ENCODE measurements at regions not wholly inside any gene's neighbourhood (a gene's known extent, or its start where the extent isn't known, plus 50 kb on each side); places are given as distances from the start of the nearest gene placed in this dataset.

DNA sequence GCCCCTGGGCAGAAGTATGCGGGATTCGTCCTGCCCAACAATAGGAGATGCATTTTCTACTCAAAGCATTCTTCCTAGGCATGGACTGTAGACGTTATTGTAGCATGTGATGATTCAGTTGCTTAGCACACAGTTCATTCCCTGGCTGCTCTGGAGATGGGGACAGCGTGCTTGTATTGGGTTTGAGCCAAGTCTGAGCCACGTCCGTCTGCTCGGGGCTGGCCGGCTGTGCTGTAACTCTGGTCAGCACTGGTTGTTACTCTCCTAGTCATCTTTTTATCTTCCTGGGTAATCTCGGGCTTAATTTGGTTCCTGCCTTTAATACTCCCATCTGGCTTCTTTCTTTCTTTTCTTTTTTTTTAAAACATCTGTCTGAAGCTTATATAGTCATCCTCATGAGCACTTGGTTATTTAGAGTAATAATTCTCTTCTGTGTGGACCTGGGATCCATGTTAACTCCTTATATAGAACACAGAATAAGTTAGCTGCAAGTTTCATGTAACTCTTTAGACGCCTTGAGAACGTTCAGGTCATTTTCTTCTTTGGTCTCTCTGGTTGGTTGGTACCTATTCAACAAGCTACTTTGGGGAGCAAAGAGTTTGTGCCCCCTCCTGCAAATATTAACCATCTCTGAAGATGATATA, 118.8 kb upstream of the RPS23 start (continued):
- TF ChIP-seq, protein P1, sequence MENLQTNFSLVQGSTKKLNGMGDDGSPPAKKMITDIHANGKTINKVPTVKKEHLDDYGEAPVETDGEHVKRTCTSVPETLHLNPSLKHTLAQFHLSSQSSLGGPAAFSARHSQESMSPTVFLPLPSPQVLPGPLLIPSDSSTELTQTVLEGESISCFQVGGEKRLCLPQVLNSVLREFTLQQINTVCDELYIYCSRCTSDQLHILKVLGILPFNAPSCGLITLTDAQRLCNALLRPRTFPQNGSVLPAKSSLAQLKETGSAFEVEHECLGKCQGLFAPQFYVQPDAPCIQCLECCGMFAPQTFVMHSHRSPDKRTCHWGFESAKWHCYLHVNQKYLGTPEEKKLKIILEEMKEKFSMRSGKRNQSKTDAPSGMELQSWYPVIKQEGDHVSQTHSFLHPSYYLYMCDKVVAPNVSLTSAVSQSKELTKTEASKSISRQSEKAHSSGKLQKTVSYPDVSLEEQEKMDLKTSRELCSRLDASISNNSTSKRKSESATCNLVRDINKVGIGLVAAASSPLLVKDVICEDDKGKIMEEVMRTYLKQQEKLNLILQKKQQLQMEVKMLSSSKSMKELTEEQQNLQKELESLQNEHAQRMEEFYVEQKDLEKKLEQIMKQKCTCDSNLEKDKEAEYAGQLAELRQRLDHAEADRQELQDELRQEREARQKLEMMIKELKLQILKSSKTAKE (CRISPR knock-in tag; IDR thresholded peaks at IDR 0.05; ENCODE audit: borderline replicate concordance), result peak; percentile 55; the same call in 1 of the 2 replicates
- TF ChIP-seq ZNF749 (CRISPR knock-in tag; IDR thresholded peaks at IDR 0.05; ENCODE audit: borderline replicate concordance) (no peak), SALL1 (CRISPR knock-in tag; IDR thresholded peaks at IDR 0.05) (peak; percentile 91), SP5 (CRISPR knock-in tag; IDR thresholded peaks at IDR 0.05; ENCODE audit: borderline replicate concordance, low read depth) (no peak), HOXA3 (CRISPR knock-in tag; IDR thresholded peaks at IDR 0.05) (peak; percentile 49; the same call in 1 of the 2 replicates), NFIC (IDR thresholded peaks at IDR 0.05; ENCODE audit: low read length) (peak; percentile 64; the same call in 1 of the 2 replicates), CBFB (CRISPR knock-in tag; IDR thresholded peaks at IDR 0.05) (no peak), ZNF761 (CRISPR knock-in tag; conservative IDR thresholded peaks at IDR 0.05) (0 out of 2 replicates have a peak, but pooled peaks have one; percentile 40), ZNF20 (CRISPR knock-in tag; IDR thresholded peaks at IDR 0.05) (no peak), ZNF569 (CRISPR knock-in tag; IDR thresholded peaks at IDR 0.05; ENCODE audit: borderline replicate concordance) (no peak), FOXO1 (CRISPR knock-in tag; IDR thresholded peaks at IDR 0.05) (peak; percentile 52; the same call in 1 of the 2 replicates), SKI (IDR thresholded peaks at IDR 0.05; ENCODE audit: partially characterized antibody) (peak; percentile 88), CHD2 (IDR thresholded peaks at IDR 0.05; ENCODE audit: low read depth, low read length) (no peak), FOXA3 (CRISPR knock-in tag; IDR thresholded peaks at IDR 0.05) (peak; percentile 73), NFE2L1 (CRISPR knock-in tag; IDR thresholded peaks at IDR 0.05; ENCODE audit: borderline replicate concordance) (no peak), MLLT10 (CRISPR knock-in tag; IDR thresholded peaks at IDR 0.05) (no peak), HMGXB3 (CRISPR knock-in tag; IDR thresholded peaks at IDR 0.05; ENCODE audit: borderline replicate concordance) (0 out of 2 replicates have a peak, but pooled peaks have one; percentile 45), ARNT (IDR thresholded peaks at IDR 0.05) (no peak), FOSL2 (CRISPR knock-in tag; IDR thresholded peaks at IDR 0.05) (peak; percentile 91), ZBTB26 (CRISPR knock-in tag; IDR thresholded peaks at IDR 0.05; ENCODE audit: borderline replicate concordance) (peak; percentile 69; the same call in 1 of the 2 replicates), ZNF335 (CRISPR knock-in tag; IDR thresholded peaks at IDR 0.05) (no peak)
- TF ChIP-seq, protein P2, sequence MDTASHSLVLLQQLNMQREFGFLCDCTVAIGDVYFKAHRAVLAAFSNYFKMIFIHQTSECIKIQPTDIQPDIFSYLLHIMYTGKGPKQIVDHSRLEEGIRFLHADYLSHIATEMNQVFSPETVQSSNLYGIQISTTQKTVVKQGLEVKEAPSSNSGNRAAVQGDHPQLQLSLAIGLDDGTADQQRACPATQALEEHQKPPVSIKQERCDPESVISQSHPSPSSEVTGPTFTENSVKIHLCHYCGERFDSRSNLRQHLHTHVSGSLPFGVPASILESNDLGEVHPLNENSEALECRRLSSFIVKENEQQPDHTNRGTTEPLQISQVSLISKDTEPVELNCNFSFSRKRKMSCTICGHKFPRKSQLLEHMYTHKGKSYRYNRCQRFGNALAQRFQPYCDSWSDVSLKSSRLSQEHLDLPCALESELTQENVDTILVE (CRISPR knock-in tag; IDR thresholded peaks at IDR 0.05), result peak; percentile 42; the same call in 1 of the 2 replicates

All from HepG2 (cell line).